ENCODE measurements at regions not wholly inside any gene's neighbourhood (a gene's known extent, or its start where the extent isn't known, plus 50 kb on each side); places are given as distances from the start of the nearest gene placed in this dataset.

GRCh38 chr15:93831641-93832040 lies 399.7 kb upstream of the MCTP2 start:
- peaks cover 29% of the 10 kb centered on the region for H3K4me1 ChIP-seq (ENCODE audit: insufficient read depth, poor library complexity, severe bottlenecking)
- no peaks in the 10 kb centered on the region for H3K9me3 ChIP-seq (ENCODE audit: severe bottlenecking)
- no peak for TF ChIP-seq CTCF (IDR thresholded peaks at IDR 0.05; ENCODE audit: poor library complexity, severe bottlenecking)
- no peak overlapping the region for H3K4me3 ChIP-seq (ENCODE audit: severe bottlenecking)
- no peak overlapping the region for H3K27ac ChIP-seq (ENCODE audit: poor library complexity, severe bottlenecking)
- H3K36me3 ChIP-seq (ENCODE audit: low read depth), result no peaks in the 10 kb centered on the region
- no peaks in the 10 kb centered on the region for H3K27me3 ChIP-seq (ENCODE audit: insufficient read depth, poor library complexity, severe bottlenecking)
- DNase-seq (ENCODE audit: low spot score) (no peak), ATAC-seq (ENCODE audit: low read depth) (0 out of 3 replicates have a peak, but pooled peaks have one; percentile 7)

GRCh38 chr15:93830221-93831080 lies 400.9 kb upstream of the MCTP2 start:
- Histone ChIP-seq H3K4me3 (ENCODE audit: severe bottlenecking) (no peak overlapping the region), H3K9me3 (ENCODE audit: severe bottlenecking) (no peaks in the 10 kb centered on the region), H3K27me3 (ENCODE audit: insufficient read depth, poor library complexity, severe bottlenecking) (no peaks in the 10 kb centered on the region), H3K4me1 (ENCODE audit: insufficient read depth, poor library complexity, severe bottlenecking) (peaks cover 29% of the 10 kb centered on the region), H3K27ac (ENCODE audit: poor library complexity, severe bottlenecking) (peak overlapping the region; percentile 82), H3K36me3 (ENCODE audit: low read depth) (no peaks in the 10 kb centered on the region)
- DNase-seq (ENCODE audit: low spot score), result no peak
- no peak for TF ChIP-seq CTCF (IDR thresholded peaks at IDR 0.05; ENCODE audit: poor library complexity, severe bottlenecking)
- ATAC-seq (ENCODE audit: low read depth), result no peak

- no peak overlapping the region for H3K4me3 ChIP-seq (ENCODE audit: severe bottlenecking)
- peak; percentile 84 for DNase-seq (ENCODE audit: low spot score)
Measured at GRCh38 chr15:93829115-93829870, 402.1 kb upstream of the MCTP2 start.

GRCh38 chr15:93826790-93827189 lies 404.6 kb upstream of the MCTP2 start:
- H3K9me3 ChIP-seq (ENCODE audit: severe bottlenecking), result no peaks in the 10 kb centered on the region
- TF ChIP-seq CTCF (IDR thresholded peaks at IDR 0.05; ENCODE audit: poor library complexity, severe bottlenecking), result no peak
- H3K27me3 ChIP-seq (ENCODE audit: insufficient read depth, poor library complexity, severe bottlenecking), result no peaks in the 10 kb centered on the region

More at GRCh38 chr15:93829115-93829870, 402.1 kb upstream of the MCTP2 start:
- H3K4me1 ChIP-seq (ENCODE audit: insufficient read depth, poor library complexity, severe bottlenecking), result peaks cover 29% of the 10 kb centered on the region
- peak; percentile 95 for ATAC-seq (ENCODE audit: low read depth)
- no peaks in the 10 kb centered on the region for H3K36me3 ChIP-seq (ENCODE audit: low read depth)
- H3K27ac ChIP-seq (ENCODE audit: poor library complexity, severe bottlenecking), result peak overlapping the region; percentile 82
- H3K9me3 ChIP-seq (ENCODE audit: severe bottlenecking), result no peaks in the 10 kb centered on the region
- H3K27me3 ChIP-seq (ENCODE audit: insufficient read depth, poor library complexity, severe bottlenecking), result no peaks in the 10 kb centered on the region
- no peak for TF ChIP-seq CTCF (IDR thresholded peaks at IDR 0.05; ENCODE audit: poor library complexity, severe bottlenecking)

More at GRCh38 chr15:93826790-93827189, 404.6 kb upstream of the MCTP2 start:
- Histone ChIP-seq H3K4me3 (ENCODE audit: severe bottlenecking) (no peak overlapping the region), H3K36me3 (ENCODE audit: low read depth) (no peaks in the 10 kb centered on the region), H3K4me1 (ENCODE audit: insufficient read depth, poor library complexity, severe bottlenecking) (peaks cover 26% of the 10 kb centered on the region), H3K27ac (ENCODE audit: poor library complexity, severe bottlenecking) (no peak overlapping the region)
- ATAC-seq (ENCODE audit: low read depth), result no peak
- no peak for DNase-seq (ENCODE audit: low spot score)

Data from RWPE2 (cell line).